ENCODE measurements at regions not wholly inside any gene's neighbourhood (a gene's known extent, or its start where the extent isn't known, plus 50 kb on each side); places are given as distances from the start of the nearest gene placed in this dataset.

DNA sequence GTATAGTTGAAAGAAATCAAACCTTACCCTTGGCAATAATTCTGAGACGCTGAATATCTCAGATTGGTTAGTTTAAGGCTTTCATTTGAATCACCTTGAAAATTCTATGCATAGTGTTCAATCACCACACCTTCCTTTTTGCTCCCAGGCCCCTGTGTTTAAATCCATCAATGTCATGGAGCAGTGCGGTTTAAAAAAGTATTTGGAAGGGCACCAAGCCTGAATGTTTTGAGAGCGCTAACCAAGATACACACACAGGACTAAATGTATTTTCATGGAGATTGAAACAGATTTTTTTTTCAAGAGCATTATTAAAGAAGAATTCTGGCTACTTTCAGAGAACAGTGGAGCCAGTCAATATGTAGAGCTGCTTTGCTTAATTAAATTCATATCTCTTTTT lies 195.7 kb downstream of the CENPW start:
- TF ChIP-seq POLR2A (IDR thresholded peaks at IDR 0.05) (no peak), CTCF (IDR thresholded peaks at IDR 0.05) (no peak)
